HG03571 (cell line): ENCODE measurements at regions not wholly inside any gene's neighbourhood (a gene's known extent, or its start where the extent isn't known, plus 50 kb on each side); places are given as distances from the start of the nearest gene placed in this dataset.

Experiments
- ATAC-seq: cut with Tn5 transposase; IDR thresholded peaks from one replicate; pipeline ENCODE4 v1.9.1; 2021; ENCODE audit not compliant: unreplicated experiment

GRCh38 chr4:12239897-12240636 is 811.4 kb upstream of the HS3ST1 start:
- no peak for ATAC-seq

GRCh38 chr4:12231098-12231497 is 802.4 kb upstream of the HS3ST1 start:
- no peak for ATAC-seq

- ATAC-seq, result no peak
These were observed 792.3 kb upstream of the HS3ST1 start for GRCh38 chr4:12221031-12221430.

GRCh38 chr4:12211636-12212035 is 782.9 kb upstream of the HS3ST1 start:
- no peak for ATAC-seq

- no peak for ATAC-seq
These were observed 778.7 kb upstream of the HS3ST1 start for GRCh38 chr4:12207396-12207795.

DNA sequence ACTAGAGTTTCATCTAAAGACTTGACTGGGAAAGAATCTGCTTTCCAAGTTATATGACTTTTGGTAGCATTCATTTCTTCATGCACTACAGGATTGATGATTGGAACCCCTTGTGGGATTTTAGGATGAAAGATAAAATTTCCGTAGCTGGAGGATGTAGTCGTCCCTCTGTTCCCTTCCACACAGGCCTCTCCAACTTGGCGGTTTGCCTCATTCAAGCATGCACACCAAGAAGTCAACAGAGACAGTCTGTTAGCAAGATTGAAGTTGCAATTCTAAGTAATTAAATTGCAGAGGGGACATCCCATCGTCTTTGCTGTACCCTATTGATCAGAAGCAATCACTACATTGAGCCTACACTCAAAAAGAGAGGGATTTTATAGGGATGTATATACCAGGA is 777.4 kb upstream of the HS3ST1 start:
- ATAC-seq, result no peak

- ATAC-seq, result no peak
These were observed 775.3 kb upstream of the HS3ST1 start for GRCh38 chr4:12203945-12204344.

DNA sequence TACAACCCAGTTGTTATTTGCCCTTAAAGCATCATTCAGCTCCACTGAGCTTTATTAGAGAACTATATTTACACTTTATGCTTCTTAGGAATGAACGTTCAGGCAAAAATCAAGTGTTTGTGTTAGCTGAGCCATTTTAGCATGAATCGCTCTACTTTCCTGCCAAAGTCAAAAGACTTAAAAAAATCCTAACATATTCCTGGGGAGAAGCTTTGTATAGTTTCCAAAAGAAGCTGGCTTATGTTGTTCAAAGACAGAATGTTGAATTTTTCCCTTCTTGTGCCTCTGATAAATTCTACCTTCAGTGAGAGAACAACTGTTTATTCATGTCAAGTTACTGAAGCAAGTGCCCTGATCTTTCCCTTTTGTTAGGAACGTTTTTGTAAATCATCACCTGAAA is 771.5 kb upstream of the HS3ST1 start:
- no peak for ATAC-seq

DNA sequence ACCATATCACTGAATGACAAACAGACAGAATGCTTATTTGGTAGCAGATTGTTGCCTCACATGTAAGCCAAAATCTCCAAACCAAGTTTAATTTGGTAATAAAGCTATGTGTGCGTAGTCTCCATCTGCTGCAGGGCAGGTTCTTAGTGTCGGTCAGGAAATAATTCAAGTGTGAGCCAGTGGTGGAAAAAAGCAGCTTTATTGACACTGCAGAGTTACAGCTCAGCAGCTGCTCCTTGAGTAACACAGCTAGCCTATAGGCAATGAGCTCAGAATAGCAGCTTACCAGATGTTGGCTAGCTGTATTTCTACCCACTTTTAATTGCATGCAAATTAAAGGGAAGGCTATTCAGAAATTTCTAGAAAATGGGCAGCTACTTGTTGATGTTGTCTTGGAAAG is 757.8 kb upstream of the HS3ST1 start:
- ATAC-seq, result no peak

- ATAC-seq, result no peak
These were observed 750.2 kb upstream of the HS3ST1 start for GRCh38 chr4:12178614-12179610.

GRCh38 chr4:12177416-12177815 is 748.7 kb upstream of the HS3ST1 start:
- no peak for ATAC-seq

DNA sequence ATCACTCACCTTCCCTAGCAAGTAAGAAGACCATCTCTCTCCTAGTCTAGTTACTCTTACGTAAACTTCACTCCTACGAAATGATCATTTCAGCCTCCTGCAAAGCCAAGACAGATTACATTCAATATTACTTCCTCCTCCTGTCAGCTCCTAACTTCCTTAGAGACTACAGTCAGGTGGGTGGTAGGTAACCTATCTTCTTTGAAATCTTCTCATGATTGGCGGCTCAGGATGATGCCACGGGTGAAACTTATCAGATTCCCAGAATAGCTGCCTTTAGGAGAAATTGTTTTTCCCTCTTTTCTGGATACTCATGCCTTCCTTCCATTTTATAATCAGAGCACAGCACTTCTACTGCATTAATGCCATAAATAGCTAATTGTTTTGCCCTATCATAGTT is 744.8 kb upstream of the HS3ST1 start:
- ATAC-seq, result no peak

GRCh38 chr4:12172198-12172973 is 743.7 kb upstream of the HS3ST1 start:
- ATAC-seq, result no peak

DNA sequence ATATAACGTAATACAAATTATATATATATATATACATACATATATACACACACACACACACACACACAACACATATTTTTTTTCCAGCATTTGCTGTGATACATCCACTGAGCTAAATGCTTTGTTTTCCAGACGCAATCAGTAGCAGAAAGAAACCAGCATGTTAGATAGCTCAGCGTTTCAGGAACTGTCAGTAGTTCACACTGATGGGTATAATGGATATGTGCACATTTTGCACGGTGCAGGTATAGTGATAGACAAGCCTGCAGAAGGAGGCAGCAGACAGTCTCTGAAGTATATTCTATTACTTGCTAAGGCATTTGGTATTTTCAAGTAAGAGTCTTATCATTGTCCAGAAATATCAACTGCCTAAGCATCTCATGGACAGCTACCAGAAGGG is 741.6 kb upstream of the HS3ST1 start:
- ATAC-seq, result no peak

GRCh38 chr4:12165616-12166015 is 736.9 kb upstream of the HS3ST1 start:
- no peak for ATAC-seq

GRCh38 chr4:12146339-12146738 is 717.6 kb upstream of the HS3ST1 start:
- ATAC-seq, result no peak

GRCh38 chr4:12145768-12146167 is 717.1 kb upstream of the HS3ST1 start:
- ATAC-seq, result no peak

DNA sequence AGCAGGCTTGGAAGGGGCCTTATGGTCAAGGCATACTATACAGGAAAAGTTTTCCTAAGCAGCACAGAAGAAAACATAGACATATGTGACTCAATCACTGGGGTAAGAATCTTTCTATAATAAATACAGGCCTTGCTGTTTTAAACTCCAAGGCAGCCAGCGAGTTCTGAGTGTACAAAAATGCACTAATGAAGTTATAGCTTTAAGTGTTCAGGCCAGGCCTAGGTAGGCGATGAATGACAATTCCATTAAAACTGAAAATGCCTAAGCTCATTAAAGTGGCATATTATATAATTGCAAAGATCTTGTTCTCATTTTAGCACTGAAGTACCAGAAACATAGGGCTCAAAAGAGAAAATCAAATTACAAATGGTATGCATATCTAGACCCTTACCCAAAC is 716.4 kb upstream of the HS3ST1 start:
- ATAC-seq, result no peak

GRCh38 chr4:12144051-12144450 is 715.4 kb upstream of the HS3ST1 start:
- no peak for ATAC-seq

DNA sequence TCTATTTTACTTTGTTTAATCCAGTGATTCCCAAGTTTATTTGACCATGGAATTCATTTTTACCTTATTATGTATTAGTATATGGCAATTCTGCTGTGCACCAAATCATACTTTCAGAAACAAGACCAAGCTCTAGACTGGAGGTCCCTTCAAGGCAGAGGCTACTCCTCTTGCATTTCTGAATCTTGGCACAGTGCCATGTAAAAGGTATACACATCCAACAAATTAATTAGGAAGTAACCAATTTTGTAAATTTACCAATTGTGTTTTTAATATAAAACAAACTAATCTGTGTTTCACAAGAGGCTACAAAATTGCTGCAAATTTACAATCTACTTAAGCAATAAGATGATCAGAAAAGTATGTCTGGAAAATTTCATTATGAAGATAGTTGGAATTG is 712.2 kb upstream of the HS3ST1 start:
- ATAC-seq, result no peak

DNA sequence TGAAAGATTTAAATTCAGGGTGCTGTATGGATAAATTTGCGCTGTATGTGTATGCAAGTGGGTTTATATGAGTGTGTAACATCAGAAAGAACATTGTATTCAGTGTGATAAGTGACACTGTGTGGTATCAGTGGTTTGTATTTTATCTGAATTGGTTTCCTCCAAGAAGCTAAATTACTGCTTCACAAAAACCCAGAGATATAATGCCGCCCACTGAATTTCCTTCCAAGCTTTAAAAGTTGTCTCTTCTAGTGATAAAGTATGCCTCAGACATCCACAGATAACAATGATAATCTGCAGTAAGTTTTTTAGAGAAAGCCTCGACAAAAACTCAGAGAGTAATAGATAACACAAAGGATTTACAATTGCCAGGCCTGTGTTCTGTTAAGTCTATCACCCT is 710.6 kb upstream of the HS3ST1 start:
- ATAC-seq, result no peak
